ENCODE measurements at regions not wholly inside any gene's neighbourhood (a gene's known extent, or its start where the extent isn't known, plus 50 kb on each side); places are given as distances from the start of the nearest gene placed in this dataset.

GRCh38 chr6:169897601-169898358 is 146.4 kb downstream of the ERMARD start:
- 88% methylated on average over 15 of the region's 15 CpGs for WGBS (ENCODE audit: insufficient coverage)
- Mint-ChIP-seq H3K9me3 (peaks cover 0 to 6% of the 10 kb centered on the region in 2 donors), H3K27me3 (ENCODE audit: low read depth in 2 of 2) (peaks cover 5 to 7% of the 10 kb centered on the region in 2 donors), H3K4me3 (no peak overlapping the region), H3K27ac (no peak overlapping the region), H3K4me1 (no peaks in the 10 kb centered on the region), H3K36me3 (no peaks in the 10 kb centered on the region)
- Histone ChIP-seq H3K4me1 (ENCODE audit: control insufficient read depth, insufficient read depth, low read length) (no peaks in the 10 kb centered on the region), H3K4me3 (ENCODE audit: low read length) (no peak overlapping the region), H3K9me3 (ENCODE audit: control insufficient read depth, insufficient read depth, low read length) (no peaks in the 10 kb centered on the region), H3K27ac (ENCODE audit: low read length) (no peak overlapping the region), H3K36me3 (ENCODE audit: control insufficient read depth, insufficient read depth, low read length) (no peaks in the 10 kb centered on the region), H3K27me3 (ENCODE audit: control insufficient read depth, insufficient read depth, low read length) (no peaks in the 10 kb centered on the region)
- ATAC-seq (no peak), DNase-seq (no peak)
- intact Hi-C loops (cut with micrococcal nuclease), result no loop called here
- TF ChIP-seq CTCF (IDR thresholded peaks at IDR 0.05), result no peak

- Histone ChIP-seq H3K9me3 (ENCODE audit: control insufficient read depth, insufficient read depth, low read length) (no peaks in the 10 kb centered on the region), H3K27ac (ENCODE audit: low read length) (no peak overlapping the region), H3K4me1 (ENCODE audit: control insufficient read depth, insufficient read depth, low read length) (no peaks in the 10 kb centered on the region), H3K4me3 (ENCODE audit: low read length) (no peak overlapping the region), H3K36me3 (ENCODE audit: control insufficient read depth, insufficient read depth, low read length) (no peaks in the 10 kb centered on the region), H3K27me3 (ENCODE audit: control insufficient read depth, insufficient read depth, low read length) (no peaks in the 10 kb centered on the region)
- WGBS (ENCODE audit: insufficient coverage), result 90% methylated on average over 17 of the region's 17 CpGs
- H3K9me3 Mint-ChIP-seq, result peaks cover 0 to 6% of the 10 kb centered on the region in 2 donors
- intact Hi-C loops (cut with micrococcal nuclease), result no loop called here
- no peak for TF ChIP-seq CTCF (IDR thresholded peaks at IDR 0.05)
- no peaks in the 10 kb centered on the region for H3K4me1 Mint-ChIP-seq
- no peaks in the 10 kb centered on the region for H3K36me3 Mint-ChIP-seq
- H3K27ac Mint-ChIP-seq, result no peak overlapping the region
- H3K27me3 Mint-ChIP-seq (ENCODE audit: low read depth in 2 of 2), result peaks cover 5 to 7% of the 10 kb centered on the region in 2 donors
- DNase-seq, result no peak
- no peak overlapping the region for H3K4me3 Mint-ChIP-seq
- no peak for ATAC-seq
These were observed 145.5 kb downstream of the ERMARD start for GRCh38 chr6:169896826-169897456.

GRCh38 chr6:169895926-169896761 is 144.7 kb downstream of the ERMARD start:
- Histone ChIP-seq H3K9me3 (ENCODE audit: control insufficient read depth, insufficient read depth, low read length) (peaks cover 7% of the 10 kb centered on the region), H3K4me3 (ENCODE audit: low read length) (no peak overlapping the region), H3K27me3 (ENCODE audit: control insufficient read depth, insufficient read depth, low read length) (no peaks in the 10 kb centered on the region), H3K36me3 (ENCODE audit: control insufficient read depth, insufficient read depth, low read length) (no peaks in the 10 kb centered on the region), H3K4me1 (ENCODE audit: control insufficient read depth, insufficient read depth, low read length) (no peaks in the 10 kb centered on the region), H3K27ac (ENCODE audit: low read length) (no peak overlapping the region)
- TF ChIP-seq CTCF (IDR thresholded peaks at IDR 0.05), result no peak
- DNase-seq (no peak), ATAC-seq (peak in 1 of 3 donors; percentile 21)
- intact Hi-C loops (cut with micrococcal nuclease), result no loop called here
- Mint-ChIP-seq H3K4me3 (no peak overlapping the region), H3K4me1 (no peaks in the 10 kb centered on the region), H3K36me3 (no peaks in the 10 kb centered on the region), H3K9me3 (peaks cover 0 to 2% of the 10 kb centered on the region in 2 donors), H3K27ac (no peak overlapping the region), H3K27me3 (ENCODE audit: low read depth in 2 of 2) (peaks cover 5 to 7% of the 10 kb centered on the region in 2 donors)
- WGBS (ENCODE audit: insufficient coverage), result 91% methylated on average over 19 of the region's 19 CpGs

Data from natural killer cell (primary cell).